IMR-90 (cell line): ENCODE measurements at regions not wholly inside any gene's neighbourhood (a gene's known extent, or its start where the extent isn't known, plus 50 kb on each side); places are given as distances from the start of the nearest gene placed in this dataset.
"Not testable (repeated sequence)": the region's sequence is repeated elsewhere in the genome, so short reads cannot be mapped to it uniquely, and the experiment has no call there.

Source experiments
- ATAC-seq: fragments of 200-7000 bp; cut with Tn5 transposase; 2 replicates; pipeline ENCODE4 v1.9.1; 2020; ENCODE audit warnings: low read depth, mild to moderate bottlenecking, moderate library complexity
- BruUV-seq: library from RNA; stranded (reverse); fragments of 400-500 nt; replicated peaks from 2 replicates; lab custom pipeline; 2021; lab: Mats Ljungman, UMichigan
- CTCF ChIA-PET: fragments of 300-600 bp; formaldehyde crosslinking; extraction: SDS; loops from one replicate; lab custom pipeline; 2021; ENCODE audit warnings: antibody characterized with exemption; lab: Yijun Ruan, JAX
- POLR2A ChIA-PET: fragments of 300-600 bp; sonication (Branson Sonifier 250); formaldehyde crosslinking; loops from one replicate; lab custom pipeline; 2022; ENCODE audit warnings: antibody characterized with exemption; ENCODE audit not compliant: unreplicated experiment; lab: Charles Lee
- DNase-seq: peaks from one replicate; pipeline ENCODE4 v3.0.0; 2013
- H2AFZ ChIP-seq: replicated peaks from 2 replicates; pipeline ENCODE3; 2013; ENCODE audit warnings: low read length, mild to moderate bottlenecking; ENCODE audit not compliant: poor library complexity
- H2AK5ac ChIP-seq: 2 replicates; pipeline ENCODE4 v1.6.1; 2013; ENCODE audit warnings: low read depth, low read length, inconsistent platforms
- H2AK9ac ChIP-seq: replicated peaks from 2 replicates; pipeline ENCODE3; 2013; ENCODE audit warnings: mild to moderate bottlenecking, low read depth, low read length, moderate library complexity; ENCODE audit not compliant: poor library complexity
- H2BK120ac ChIP-seq: 2 replicates; pipeline ENCODE4 v1.6.1; 2013; ENCODE audit warnings: low read depth, low read length, inconsistent platforms
- H2BK15ac ChIP-seq: 3 replicates; pipeline ENCODE4 v1.6.1; 2013; ENCODE audit warnings: low read depth, low read length, inconsistent platforms
- H2BK20ac ChIP-seq: 2 replicates; pipeline ENCODE4 v1.6.1; 2013; ENCODE audit warnings: low read depth, mild to moderate bottlenecking, inconsistent platforms, low read length, moderate library complexity
- H2BK5ac ChIP-seq: 2 replicates; pipeline ENCODE4 v1.6.1; 2013; ENCODE audit warnings: mild to moderate bottlenecking, low read depth, low read length, inconsistent platforms; ENCODE audit not compliant: poor library complexity, severe bottlenecking
- H3K14ac ChIP-seq: replicated peaks from 2 replicates; pipeline ENCODE4 v1.6.1; 2013; ENCODE audit warnings: low read depth, low read length, inconsistent platforms
- H3K18ac ChIP-seq: 2 replicates; pipeline ENCODE4 v1.6.1; 2013; ENCODE audit warnings: low read depth, low read length, control low read depth
- H3K23ac ChIP-seq: 2 replicates; pipeline ENCODE4 v1.6.1; 2013; ENCODE audit warnings: low read depth, low read length, inconsistent platforms
- H3K27ac ChIP-seq: 2 replicates; pipeline ENCODE4 v1.5.1; 2013; ENCODE audit warnings: mild to moderate bottlenecking, control low read depth, low read length; ENCODE audit not compliant: insufficient read depth
- H3K27me3 ChIP-seq: 2 replicates; pipeline ENCODE4 v1.6.1; 2013; ENCODE audit warnings: low read length; ENCODE audit not compliant: control insufficient read depth, insufficient read depth
- H3K36me3 ChIP-seq: 2 replicates; pipeline ENCODE4 v1.6.1; 2013; ENCODE audit warnings: low read length, mixed read lengths; ENCODE audit not compliant: control insufficient read depth, insufficient read depth
- H3K4ac ChIP-seq: 2 replicates; pipeline ENCODE4 v1.6.1; 2013; ENCODE audit warnings: low read depth, low read length, inconsistent platforms
- H3K4me1 ChIP-seq: 2 replicates; pipeline ENCODE4 v1.6.1; 2013; ENCODE audit warnings: low read length, mixed read lengths; ENCODE audit not compliant: control insufficient read depth, insufficient read depth
- H3K4me2 ChIP-seq: 2 replicates; pipeline ENCODE4 v1.6.1; 2013; ENCODE audit warnings: low read depth, mild to moderate bottlenecking, control low read depth, low read length, moderate library complexity
- H3K4me3 ChIP-seq: 2 replicates; pipeline ENCODE4 v1.5.1; 2013; ENCODE audit warnings: low read depth, mild to moderate bottlenecking, control low read depth, low read length, moderate library complexity; ENCODE audit not compliant: insufficient read depth
- H3K56ac ChIP-seq: 2 replicates; pipeline ENCODE4 v1.6.1; 2013; ENCODE audit warnings: low read length, inconsistent platforms; ENCODE audit not compliant: insufficient read depth; ENCODE audit errors: extremely low read depth
- H3K79me1 ChIP-seq, 2 experiments: 2 replicates each; pipeline ENCODE4 v1.6.1; 2013; ENCODE audit warnings: low read length in 2 of 2, inconsistent platforms in 1 of 2, low read depth in 1 of 2
- H3K9ac ChIP-seq: 2 replicates; pipeline ENCODE4 v1.6.1; 2013; ENCODE audit warnings: low read depth, low read length, control low read depth
- H3K9me1 ChIP-seq: 2 replicates; pipeline ENCODE4 v1.6.1; 2013; ENCODE audit warnings: low read length, inconsistent platforms; ENCODE audit not compliant: insufficient read depth
- H3K9me3 ChIP-seq: 2 replicates; pipeline ENCODE4 v1.6.1; 2013; ENCODE audit warnings: low read length; ENCODE audit not compliant: control insufficient read depth, insufficient read depth
- H4K20me1 ChIP-seq: 2 replicates; pipeline ENCODE4 v1.6.1; 2013; ENCODE audit warnings: low read length, inconsistent platforms; ENCODE audit not compliant: insufficient read depth
- H4K5ac ChIP-seq: 2 replicates; pipeline ENCODE4 v1.6.1; 2013; ENCODE audit warnings: mild to moderate bottlenecking, low read depth, low read length, control low read depth
- H4K8ac ChIP-seq, 2 experiments: 2 replicates each; pipeline ENCODE4 v1.6.1; 2013; ENCODE audit warnings: low read depth in 2 of 2, low read length in 2 of 2, control low read depth in 1 of 2, inconsistent platforms in 1 of 2
- H4K91ac ChIP-seq: 2 replicates; pipeline ENCODE4 v1.6.1; 2013; ENCODE audit warnings: low read depth, low read length, inconsistent platforms; ENCODE audit not compliant: insufficient read depth
- WGBS, 2 experiments: methylation state at CpG; one replicate each; pipeline versions ENCODE4 v1.1.5 to v1.1.7; 2013; ENCODE audit warnings: missing lambda C conversion rate in 2 of 2; ENCODE audit not compliant: insufficient read length in 1 of 2; ENCODE audit errors: extremely low coverage in 2 of 2; 5-methylcytosine and 5-hydroxymethylcytosine counted together
- dilution Hi-C: fragments of 300-500 bp; cut with HindIII; formaldehyde crosslinking; loops from one replicate; pipeline ENCODE4 v1.14.3; 2018; ENCODE audit warnings: low sequenced_read_pairs; ENCODE audit not compliant: unreplicated experiment
- in situ Hi-C: fragments of 300-500 bp; cut with MboI; formaldehyde crosslinking; loops from 3 replicates; pipeline ENCODE4 v1.14.3; 2019; ENCODE audit warnings: low sequenced_read_pairs, inconsistent platforms, mixed read lengths
- intact Hi-C: fragments of 100-400 bp; cut with micrococcal nuclease; formaldehyde crosslinking; loops from 2 replicates; pipeline ENCODE4 v1.10.0; 2022

GRCh38 chr17:18569489-18569913 is 74.7 kb downstream of the TBC1D28 start:
- in situ Hi-C loops, H3K27ac ChIP-seq: not testable (repeated sequence)

GRCh38 chr17:18572536-18572935 is 71.7 kb downstream of the TBC1D28 start:
- CTCF ChIA-PET, H4K8ac ChIP-seq, H2BK20ac ChIP-seq, H3K4me2 ChIP-seq, H3K23ac ChIP-seq, POLR2A ChIA-PET, intact Hi-C loops, BruUV-seq, H2BK15ac ChIP-seq, H3K79me1 ChIP-seq, H2BK5ac ChIP-seq, H3K4me3 ChIP-seq, ATAC-seq, in situ Hi-C loops, H4K5ac ChIP-seq, DNase-seq, H3K9me1 ChIP-seq, H3K9ac ChIP-seq, H3K4ac ChIP-seq, H3K36me3 ChIP-seq, H4K20me1 ChIP-seq, H3K18ac ChIP-seq, H3K27me3 ChIP-seq, H2AK9ac ChIP-seq, H2AK5ac ChIP-seq, dilution Hi-C loops, H3K56ac ChIP-seq, H3K27ac ChIP-seq, H3K4me1 ChIP-seq, H4K91ac ChIP-seq, H3K14ac ChIP-seq, H2BK120ac ChIP-seq, H2AFZ ChIP-seq, H3K9me3 ChIP-seq: not testable (repeated sequence)
- WGBS, 2 experiments: no CpG with 5 or more reads among the region's 23 CpGs

More at GRCh38 chr17:18569489-18569913, 74.7 kb downstream of the TBC1D28 start:
- H2BK15ac ChIP-seq, H3K4ac ChIP-seq, H4K5ac ChIP-seq, H2BK5ac ChIP-seq, H3K9me3 ChIP-seq, H2BK120ac ChIP-seq, H3K79me1 ChIP-seq, H3K4me1 ChIP-seq, H2AK5ac ChIP-seq, H2AK9ac ChIP-seq, H2AFZ ChIP-seq, DNase-seq, H3K36me3 ChIP-seq, dilution Hi-C loops, H4K8ac ChIP-seq, CTCF ChIA-PET, H3K9me1 ChIP-seq, H3K9ac ChIP-seq, H3K4me3 ChIP-seq, H4K91ac ChIP-seq, H3K56ac ChIP-seq, intact Hi-C loops, H4K20me1 ChIP-seq, BruUV-seq, H3K14ac ChIP-seq, H3K18ac ChIP-seq, POLR2A ChIA-PET, H3K27me3 ChIP-seq, H2BK20ac ChIP-seq: not testable (repeated sequence)
- no CpG with 5 or more reads among the region's 8 CpGs for WGBS, 2 experiments
- Histone ChIP-seq H3K4me2 (peak overlapping the region; percentile 71; the same call in 1 of the 2 replicates), H3K23ac (0 out of 2 replicates have a peak overlapping the region, but pooled peaks have one; percentile 38)
- ATAC-seq: peak; percentile 90
